ENCODE measurements at regions not wholly inside any gene's neighbourhood (a gene's known extent, or its start where the extent isn't known, plus 50 kb on each side); places are given as distances from the start of the nearest gene placed in this dataset.

- TF ChIP-seq EZH2 (IDR thresholded peaks at IDR 0.05; ENCODE audit: borderline replicate concordance, low read depth, low read length, poor library complexity, severe bottlenecking) (no peak), CTCF (conservative IDR thresholded peaks at IDR 0.05; ENCODE audit: low read depth, low read length) (peak; percentile 72)
- ChIA-PET POLR2A (ENCODE audit: low non-redundant PET) (no interaction called here), CTCF (no interaction called here)
- Histone ChIP-seq H3K36me3 (ENCODE audit: insufficient read depth, low read length, poor library complexity, severe bottlenecking) (no peaks in the 10 kb centered on the region), H3K27ac (ENCODE audit: low read depth, low read length, poor library complexity, severe bottlenecking) (no peak overlapping the region), H3K9me3 (ENCODE audit: low read depth, low read length, poor library complexity, severe bottlenecking) (no peaks in the 10 kb centered on the region), H3K4me3 (ENCODE audit: low read depth, low read length, poor library complexity, severe bottlenecking) (no peak overlapping the region), H3K4me1 (ENCODE audit: insufficient read depth, low read length, poor library complexity, severe bottlenecking) (no peaks in the 10 kb centered on the region), H3K27me3 (replicated peaks; ENCODE audit: insufficient read depth, low read depth, low read length, poor library complexity) (no peaks in the 10 kb centered on the region)
- DNase-seq (ENCODE audit: low spot score): peak; percentile 70
- no TSS peak for BruUV-seq (replicated peaks)
- intact Hi-C loops (cut with micrococcal nuclease; ENCODE audit: unreplicated experiment): loop anchor here (5.0 to 10.0 kb wide), 3 partner anchors 389 to 1209 kb away; no protein-coding TSS in a partner anchor
Observed at GRCh38 chr3:71875461-71875947, 90.6 kb upstream of the PROK2 start.

DNA sequence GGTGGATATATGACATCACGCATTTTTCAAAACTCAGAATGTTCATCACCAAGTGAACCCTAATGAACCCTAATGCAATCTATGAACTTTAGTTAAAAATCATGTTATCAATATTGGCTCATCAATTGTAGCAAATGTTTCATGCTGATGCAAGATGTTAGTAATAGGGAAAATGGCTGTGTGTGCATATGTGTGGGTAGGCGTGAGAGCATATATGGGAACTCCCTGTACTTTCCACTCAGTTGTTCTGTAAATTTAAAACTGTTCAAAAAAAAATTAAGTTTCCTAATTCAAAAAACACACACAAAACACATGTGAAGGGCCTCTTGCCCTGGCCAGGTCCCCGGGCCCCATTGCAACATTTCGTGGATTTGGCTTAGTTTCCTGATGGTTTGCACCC is 89.7 kb upstream of the PROK2 start:
- no peak for TF ChIP-seq CTCF (conservative IDR thresholded peaks at IDR 0.05; ENCODE audit: low read depth, low read length)
- TF ChIP-seq EZH2 (IDR thresholded peaks at IDR 0.05; ENCODE audit: borderline replicate concordance, low read depth, low read length, poor library complexity, severe bottlenecking): no peak
- CTCF ChIA-PET: no interaction called here
- Histone ChIP-seq H3K27me3 (replicated peaks; ENCODE audit: insufficient read depth, low read depth, low read length, poor library complexity) (no peaks in the 10 kb centered on the region), H3K27ac (ENCODE audit: low read depth, low read length, poor library complexity, severe bottlenecking) (no peak overlapping the region), H3K9me3 (ENCODE audit: low read depth, low read length, poor library complexity, severe bottlenecking) (no peaks in the 10 kb centered on the region), H3K4me1 (ENCODE audit: insufficient read depth, low read length, poor library complexity, severe bottlenecking) (no peaks in the 10 kb centered on the region), H3K4me3 (ENCODE audit: low read depth, low read length, poor library complexity, severe bottlenecking) (no peak overlapping the region), H3K36me3 (ENCODE audit: insufficient read depth, low read length, poor library complexity, severe bottlenecking) (no peaks in the 10 kb centered on the region)
- no peak for DNase-seq (ENCODE audit: low spot score)
- BruUV-seq (replicated peaks): no TSS peak
- intact Hi-C loops (cut with micrococcal nuclease; ENCODE audit: unreplicated experiment): loop anchor here (5.0 to 10.0 kb wide), 3 partner anchors 390 to 1210 kb away; no protein-coding TSS in a partner anchor
- POLR2A ChIA-PET (ENCODE audit: low non-redundant PET): no interaction called here

- H3K27me3 ChIP-seq (replicated peaks; ENCODE audit: insufficient read depth, low read depth, low read length, poor library complexity): no peaks in the 10 kb centered on the region
- H3K27ac ChIP-seq (ENCODE audit: low read depth, low read length, poor library complexity, severe bottlenecking): no peak overlapping the region
- H3K4me3 ChIP-seq (ENCODE audit: low read depth, low read length, poor library complexity, severe bottlenecking): no peak overlapping the region
- BruUV-seq (replicated peaks): no TSS peak
- no peaks in the 10 kb centered on the region for H3K36me3 ChIP-seq (ENCODE audit: insufficient read depth, low read length, poor library complexity, severe bottlenecking)
- CTCF ChIA-PET: no interaction called here
- intact Hi-C loops (cut with micrococcal nuclease; ENCODE audit: unreplicated experiment): loop anchor here (10.0 kb wide), 2 partner anchors 392 to 1212 kb away; no protein-coding TSS in a partner anchor
- DNase-seq (ENCODE audit: low spot score): no peak
- no peaks in the 10 kb centered on the region for H3K4me1 ChIP-seq (ENCODE audit: insufficient read depth, low read length, poor library complexity, severe bottlenecking)
- H3K9me3 ChIP-seq (ENCODE audit: low read depth, low read length, poor library complexity, severe bottlenecking): no peaks in the 10 kb centered on the region
- POLR2A ChIA-PET (ENCODE audit: low non-redundant PET): no interaction called here
- TF ChIP-seq EZH2 (IDR thresholded peaks at IDR 0.05; ENCODE audit: borderline replicate concordance, low read depth, low read length, poor library complexity, severe bottlenecking) (no peak), CTCF (conservative IDR thresholded peaks at IDR 0.05; ENCODE audit: low read depth, low read length) (no peak)
Observed at GRCh38 chr3:71873093-71873611, 88.2 kb upstream of the PROK2 start.
